ENCODE measurements at regions not wholly inside any gene's neighbourhood (a gene's known extent, or its start where the extent isn't known, plus 50 kb on each side); places are given as distances from the start of the nearest gene placed in this dataset.

GRCh38 chr10:93178226-93178625 lies 104.5 kb downstream of the CYP26A1 start:
- DNase-seq (ENCODE audit: extremely low spot score), result no peak
- CTCF ChIA-PET, result no interaction called here
- POLR2A ChIA-PET, result no interaction called here
- no peak for TF ChIP-seq PKNOX1 (IDR thresholded peaks at IDR 0.05)
- no peak for TF ChIP-seq FOXA1 (IDR thresholded peaks at IDR 0.05)
- no peak for TF ChIP-seq NFRKB (IDR thresholded peaks at IDR 0.05)
- TF ChIP-seq TARDBP (IDR thresholded peaks at IDR 0.05), result no peak
- TF ChIP-seq HDGF (IDR thresholded peaks at IDR 0.05; ENCODE audit: borderline replicate concordance), result no peak
- TF ChIP-seq CTBP1 (IDR thresholded peaks at IDR 0.05; ENCODE audit: borderline replicate concordance), result no peak
- TF ChIP-seq SP1 (IDR thresholded peaks at IDR 0.05), result no peak

DNA sequence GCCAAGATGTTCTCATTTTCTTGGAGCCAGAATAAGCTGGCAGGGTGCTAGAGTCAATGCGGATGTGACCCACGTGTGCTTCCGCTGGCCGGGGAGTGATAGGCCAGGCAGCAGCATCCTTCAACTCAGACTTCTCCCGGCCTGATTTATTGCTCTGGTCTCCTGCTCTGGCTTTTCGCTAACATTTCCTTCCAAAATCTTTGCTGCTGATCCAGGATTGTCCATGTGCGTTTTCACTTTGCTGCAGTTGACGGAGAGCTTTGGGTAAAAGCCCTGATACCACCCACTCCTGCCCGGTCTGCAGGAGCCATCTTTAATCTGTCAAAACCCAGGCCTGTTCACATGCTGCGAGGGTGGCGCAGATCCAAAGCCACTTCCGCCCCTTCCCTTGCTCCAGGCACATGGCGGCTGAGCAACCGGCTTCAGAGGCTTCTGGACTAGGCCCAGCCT lies 106.8 kb downstream of the CYP26A1 start:
- CTCF ChIA-PET, result no interaction called here
- POLR2A ChIA-PET, result no interaction called here
- TF ChIP-seq CTBP1 (IDR thresholded peaks at IDR 0.05; ENCODE audit: borderline replicate concordance), result no peak
- TF ChIP-seq L3MBTL2 (conservative IDR thresholded peaks at IDR 0.05), result no peak
- no peak for DNase-seq (ENCODE audit: extremely low spot score)

DNA sequence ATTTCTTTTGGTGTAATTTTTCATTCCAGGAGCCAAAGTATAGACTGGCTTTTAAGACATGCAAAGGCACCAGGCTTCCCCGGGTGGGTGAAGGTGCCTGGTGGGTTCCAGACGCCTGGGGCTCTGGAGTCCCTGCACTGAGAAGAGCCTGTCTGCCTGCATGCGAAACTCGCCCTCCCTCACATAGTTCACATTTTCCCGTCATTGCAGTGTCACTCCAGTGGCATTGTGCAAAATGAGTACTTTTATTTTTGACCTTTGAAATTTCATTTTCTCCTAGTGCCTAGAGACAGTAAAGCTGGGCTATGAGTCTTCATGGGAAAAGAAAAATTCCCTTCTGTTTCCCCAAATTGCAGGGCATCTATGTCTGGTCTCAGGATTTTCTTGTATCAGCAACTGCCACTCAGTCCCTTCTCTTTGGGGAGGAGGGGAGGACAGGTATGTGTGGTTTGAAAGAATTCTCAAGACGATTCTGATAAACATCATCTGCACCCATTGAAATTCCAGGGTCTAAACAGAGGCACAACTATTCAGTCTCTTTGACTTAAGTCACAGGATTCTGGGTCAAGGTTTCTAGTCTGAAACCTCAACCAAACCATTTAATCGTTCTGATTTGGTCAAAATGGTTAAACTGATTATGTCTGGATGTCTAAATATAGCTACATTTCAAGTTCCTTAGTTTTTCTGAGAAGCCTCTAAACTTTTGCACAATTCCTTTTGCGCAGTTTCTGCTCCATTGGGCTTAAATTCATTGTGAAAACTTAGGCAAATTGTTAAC lies 107.8 kb downstream of the CYP26A1 start:
- no peak for DNase-seq (ENCODE audit: extremely low spot score)
- ChIA-PET CTCF (no interaction called here), POLR2A (no interaction called here)
- TF ChIP-seq L3MBTL2 (conservative IDR thresholded peaks at IDR 0.05) (no peak), ARNT (IDR thresholded peaks at IDR 0.05) (no peak), SUZ12 (IDR thresholded peaks at IDR 0.05) (no peak), NFRKB (IDR thresholded peaks at IDR 0.05) (no peak), PKNOX1 (IDR thresholded peaks at IDR 0.05) (no peak), HDGF (IDR thresholded peaks at IDR 0.05; ENCODE audit: borderline replicate concordance) (no peak), FOXA1 (IDR thresholded peaks at IDR 0.05) (no peak), FOXM1 (IDR thresholded peaks at IDR 0.05; ENCODE audit: borderline replicate concordance) (no peak), LEF1 (IDR thresholded peaks at IDR 0.05; ENCODE audit: borderline replicate concordance) (no peak), SP1 (IDR thresholded peaks at IDR 0.05) (no peak), ELF4 (IDR thresholded peaks at IDR 0.05) (no peak), CTBP1 (IDR thresholded peaks at IDR 0.05; ENCODE audit: borderline replicate concordance) (no peak), TARDBP (IDR thresholded peaks at IDR 0.05) (no peak), ZNF384 (IDR thresholded peaks at IDR 0.05) (no peak), FOXK2 (IDR thresholded peaks at IDR 0.05) (no peak), BHLHE40 (IDR thresholded peaks at IDR 0.05; ENCODE audit: borderline replicate concordance) (no peak)

DNA sequence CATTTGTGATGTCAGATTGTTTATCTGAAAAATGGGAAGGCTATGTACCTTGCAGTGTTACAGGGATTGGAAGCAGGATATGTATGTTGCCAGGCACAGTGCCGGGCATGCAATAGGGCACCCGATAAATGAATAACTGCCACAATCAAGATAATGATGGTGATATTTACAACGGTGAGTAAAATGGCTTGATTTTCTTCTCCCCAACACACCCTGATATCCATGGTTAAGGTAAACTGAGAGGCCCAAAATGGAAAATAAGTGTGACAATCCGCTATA lies 108.3 kb downstream of the CYP26A1 start:
- TF ChIP-seq PKNOX1 (IDR thresholded peaks at IDR 0.05) (no peak), FOXM1 (IDR thresholded peaks at IDR 0.05; ENCODE audit: borderline replicate concordance) (no peak), CTBP1 (IDR thresholded peaks at IDR 0.05; ENCODE audit: borderline replicate concordance) (no peak), LEF1 (IDR thresholded peaks at IDR 0.05; ENCODE audit: borderline replicate concordance) (no peak), FOXK2 (IDR thresholded peaks at IDR 0.05) (no peak), HDGF (IDR thresholded peaks at IDR 0.05; ENCODE audit: borderline replicate concordance) (no peak), TARDBP (IDR thresholded peaks at IDR 0.05) (no peak), FOXA1 (IDR thresholded peaks at IDR 0.05) (no peak), SUZ12 (IDR thresholded peaks at IDR 0.05) (no peak), L3MBTL2 (conservative IDR thresholded peaks at IDR 0.05) (no peak), ZNF384 (IDR thresholded peaks at IDR 0.05) (no peak), ARNT (IDR thresholded peaks at IDR 0.05) (no peak), SP1 (IDR thresholded peaks at IDR 0.05) (no peak), BHLHE40 (IDR thresholded peaks at IDR 0.05; ENCODE audit: borderline replicate concordance) (no peak), NFRKB (IDR thresholded peaks at IDR 0.05) (no peak), ELF4 (IDR thresholded peaks at IDR 0.05) (no peak)
- DNase-seq (ENCODE audit: extremely low spot score), result no peak
- CTCF ChIA-PET, result no interaction called here
- POLR2A ChIA-PET, result no interaction called here

- TF ChIP-seq TARDBP (IDR thresholded peaks at IDR 0.05) (no peak), NFRKB (IDR thresholded peaks at IDR 0.05) (no peak), FOXK2 (IDR thresholded peaks at IDR 0.05) (no peak), SP1 (IDR thresholded peaks at IDR 0.05) (no peak), L3MBTL2 (conservative IDR thresholded peaks at IDR 0.05) (no peak), LEF1 (IDR thresholded peaks at IDR 0.05; ENCODE audit: borderline replicate concordance) (no peak), SUZ12 (IDR thresholded peaks at IDR 0.05) (no peak), FOXM1 (IDR thresholded peaks at IDR 0.05; ENCODE audit: borderline replicate concordance) (no peak), CTBP1 (IDR thresholded peaks at IDR 0.05; ENCODE audit: borderline replicate concordance) (no peak), ZNF384 (IDR thresholded peaks at IDR 0.05) (no peak), BHLHE40 (IDR thresholded peaks at IDR 0.05; ENCODE audit: borderline replicate concordance) (no peak), ELF4 (IDR thresholded peaks at IDR 0.05) (no peak), ARNT (IDR thresholded peaks at IDR 0.05) (no peak), FOXA1 (IDR thresholded peaks at IDR 0.05) (no peak), HDGF (IDR thresholded peaks at IDR 0.05; ENCODE audit: borderline replicate concordance) (no peak), PKNOX1 (IDR thresholded peaks at IDR 0.05) (no peak)
Observed at GRCh38 chr10:93182790-93183189, 109.1 kb downstream of the CYP26A1 start.

DNA sequence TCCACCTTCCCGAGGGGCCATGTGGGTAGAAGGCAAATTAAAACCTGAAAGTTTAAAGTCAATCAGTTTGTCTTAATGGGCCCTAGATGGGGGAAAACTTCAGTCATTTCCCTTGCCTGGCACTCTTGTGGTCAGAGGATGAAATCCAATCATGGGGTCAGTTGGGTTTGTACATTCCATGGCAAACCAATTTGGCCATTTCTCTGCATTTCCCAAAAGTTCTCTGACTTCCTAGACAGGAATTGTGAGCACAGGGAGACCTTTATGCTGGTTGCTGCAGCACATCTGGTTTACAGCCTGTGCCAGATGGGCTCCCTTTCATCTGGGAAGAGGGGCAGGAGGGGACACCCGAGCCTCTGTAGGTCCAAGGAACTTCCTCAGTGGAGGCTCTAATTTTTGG lies 113.0 kb downstream of the CYP26A1 start:
- DNase-seq (ENCODE audit: extremely low spot score), result no peak
- TF ChIP-seq LEF1 (IDR thresholded peaks at IDR 0.05; ENCODE audit: borderline replicate concordance), result no peak
- TF ChIP-seq SP1 (IDR thresholded peaks at IDR 0.05), result no peak
- no peak for TF ChIP-seq NFRKB (IDR thresholded peaks at IDR 0.05)
- no peak for TF ChIP-seq TARDBP (IDR thresholded peaks at IDR 0.05)
- no peak for TF ChIP-seq FOXA1 (IDR thresholded peaks at IDR 0.05)
- TF ChIP-seq PKNOX1 (IDR thresholded peaks at IDR 0.05), result no peak
- no peak for TF ChIP-seq ZNF384 (IDR thresholded peaks at IDR 0.05)
- TF ChIP-seq L3MBTL2 (conservative IDR thresholded peaks at IDR 0.05), result no peak
- TF ChIP-seq HDGF (IDR thresholded peaks at IDR 0.05; ENCODE audit: borderline replicate concordance), result no peak
- TF ChIP-seq BHLHE40 (IDR thresholded peaks at IDR 0.05; ENCODE audit: borderline replicate concordance), result no peak
- no peak for TF ChIP-seq ARNT (IDR thresholded peaks at IDR 0.05)
- no peak for TF ChIP-seq ELF4 (IDR thresholded peaks at IDR 0.05)
- TF ChIP-seq SUZ12 (IDR thresholded peaks at IDR 0.05), result no peak
- TF ChIP-seq CTBP1 (IDR thresholded peaks at IDR 0.05; ENCODE audit: borderline replicate concordance), result no peak
- no peak for TF ChIP-seq FOXM1 (IDR thresholded peaks at IDR 0.05; ENCODE audit: borderline replicate concordance)
- no peak for TF ChIP-seq FOXK2 (IDR thresholded peaks at IDR 0.05)
- POLR2A ChIA-PET, result no interaction called here
- CTCF ChIA-PET, result no interaction called here

More at GRCh38 chr10:93182790-93183189, 109.1 kb downstream of the CYP26A1 start:
- ChIA-PET POLR2A (no interaction called here), CTCF (no interaction called here)
- DNase-seq (ENCODE audit: extremely low spot score), result no peak
